ENCODE measurements at regions not wholly inside any gene's neighbourhood (a gene's known extent, or its start where the extent isn't known, plus 50 kb on each side); places are given as distances from the start of the nearest gene placed in this dataset.

- TF ChIP-seq POLR2A (IDR thresholded peaks at IDR 0.05; ENCODE audit: low read depth, low read length) (no peak), POLR2AphosphoS5 (IDR thresholded peaks at IDR 0.05; ENCODE audit: low read depth, low read length) (no peak)
Measured at GRCh38 chr13:76123548-76123947, 487.4 kb downstream of the LMO7 start.
